OCI-LY1 (cell line): ENCODE measurements at regions not wholly inside any gene's neighbourhood (a gene's known extent, or its start where the extent isn't known, plus 50 kb on each side); places are given as distances from the start of the nearest gene placed in this dataset.

ENCODE experiments used
- H2AFZ ChIP-seq: fragments of 200-600 bp; sonication (generic), shearing (Covaris generic); 2 replicates; pipeline ENCODE4 v1.6.0; 2014; ENCODE audit warnings: antibody characterized with exemption, mild to moderate bottlenecking, low read length
- H3F3A ChIP-seq: fragments of 200-600 bp; sonication (generic), shearing (Covaris generic); 2 replicates; pipeline ENCODE4 v1.6.0; 2014; ENCODE audit warnings: mild to moderate bottlenecking, antibody characterized with exemption, low read length, moderate library complexity; ENCODE audit not compliant: insufficient read depth
- H3K27ac ChIP-seq: fragments of 200-600 bp; sonication (generic); 2 replicates; pipeline ENCODE4 v1.5.1; 2014; ENCODE audit warnings: low read length, mixed run types, mild to moderate bottlenecking, low read depth; ENCODE audit not compliant: poor library complexity, severe bottlenecking
- H3K27me3 ChIP-seq: fragments of 200-600 bp; sonication (generic); 2 replicates; pipeline ENCODE4 v1.6.0; 2014; ENCODE audit warnings: antibody characterized with exemption, mild to moderate bottlenecking, low read length, moderate library complexity; ENCODE audit not compliant: insufficient read depth
- H3K36me3 ChIP-seq: fragments of 200-600 bp; sonication (generic); 2 replicates; pipeline ENCODE4 v1.6.1; 2014; ENCODE audit warnings: mild to moderate bottlenecking, antibody characterized with exemption, low read length, moderate library complexity, mixed read lengths; ENCODE audit not compliant: insufficient read depth
- H3K4me1 ChIP-seq: fragments of 200-600 bp; sonication (generic); 2 replicates; pipeline ENCODE4 v1.5.1; 2014; ENCODE audit warnings: mild to moderate bottlenecking, low read length, moderate library complexity; ENCODE audit not compliant: insufficient read depth, severe bottlenecking
- H3K4me2 ChIP-seq: fragments of 200-600 bp; sonication (generic), shearing (Covaris generic); 2 replicates; pipeline ENCODE4 v1.6.1; 2014; ENCODE audit warnings: low read length
- H3K4me3 ChIP-seq: fragments of 200-600 bp; sonication (generic); 2 replicates; pipeline ENCODE4 v1.5.1; 2014; ENCODE audit warnings: low read length, low read depth, mild to moderate bottlenecking, mixed read lengths; ENCODE audit not compliant: poor library complexity, severe bottlenecking
- H3K79me2 ChIP-seq: fragments of 200-600 bp; shearing (Covaris generic); 2 replicates; pipeline ENCODE4 v1.6.1; 2016; ENCODE audit warnings: mixed run types, low read length, mixed read lengths; ENCODE audit not compliant: insufficient read depth
- H3K9ac ChIP-seq: fragments of 200-600 bp; sonication (generic), shearing (Covaris generic); 2 replicates; pipeline ENCODE4 v1.6.1; 2014; ENCODE audit warnings: mild to moderate bottlenecking, low read length, mixed read lengths
- H3K9me2 ChIP-seq: fragments of 200-600 bp; sonication (generic), shearing (Covaris generic); 2 replicates; pipeline ENCODE4 v1.6.1; 2014; ENCODE audit warnings: low read depth, mild to moderate bottlenecking, low read length, mixed read lengths
- H3K9me3 ChIP-seq: fragments of 200-600 bp; shearing (Covaris generic); 2 replicates; pipeline ENCODE4 v1.6.1; 2014; ENCODE audit warnings: low read length, mixed read lengths
- H4K20me1 ChIP-seq: fragments of 200-600 bp; sonication (generic), shearing (Covaris generic); 2 replicates; pipeline ENCODE4 v1.6.0; 2016; ENCODE audit warnings: mild to moderate bottlenecking, low read length; ENCODE audit not compliant: insufficient read depth
- CTCF ChIP-seq: fragments of 200-600 bp; sonication (generic), shearing (Covaris generic); IDR thresholded peaks from 2 replicates; pipeline ENCODE4 v1.5.1; 2017; ENCODE audit warnings: mild to moderate bottlenecking, antibody characterized with exemption, low read length, moderate library complexity, mixed read lengths
- EZH2 ChIP-seq: fragments of 200-600 bp; sonication (generic), shearing (Covaris generic); IDR thresholded peaks from 2 replicates; pipeline ENCODE4 v1.8.0; 2017; ENCODE audit warnings: borderline replicate concordance, mixed run types, mild to moderate bottlenecking, antibody characterized with exemption, low read length, moderate library complexity, mixed read lengths

- no peak overlapping the region for H3K4me3 ChIP-seq
- H3K4me1 ChIP-seq: no peaks in the 10 kb centered on the region
- H3K4me2 ChIP-seq: no peak overlapping the region
- H3K9me3 ChIP-seq: no peaks in the 10 kb centered on the region
- H3K27ac ChIP-seq: no peak overlapping the region
- H4K20me1 ChIP-seq: no peaks in the 10 kb centered on the region
- H3F3A ChIP-seq: no peaks in the 10 kb centered on the region
- no peaks in the 10 kb centered on the region for H3K79me2 ChIP-seq
- no peak overlapping the region for H3K9ac ChIP-seq
- no peak overlapping the region for H2AFZ ChIP-seq
- no peaks in the 10 kb centered on the region for H3K27me3 ChIP-seq
- no peaks in the 10 kb centered on the region for H3K36me3 ChIP-seq
- H3K9me2 ChIP-seq: no peaks in the 10 kb centered on the region
- TF ChIP-seq EZH2 (no peak), CTCF (no peak)
Measured at GRCh38 chr13:38496917-38497316, 147.3 kb downstream of the UFM1 start.

GRCh38 chr13:38498271-38498670, 148.6 kb downstream of the UFM1 start:
- H4K20me1 ChIP-seq: no peaks in the 10 kb centered on the region
- H3K9me2 ChIP-seq: no peaks in the 10 kb centered on the region
- no peaks in the 10 kb centered on the region for H3K9me3 ChIP-seq
- H3K4me2 ChIP-seq: no peak overlapping the region
- no peak overlapping the region for H2AFZ ChIP-seq
- no peaks in the 10 kb centered on the region for H3K4me1 ChIP-seq
- no peak overlapping the region for H3K4me3 ChIP-seq
- no peaks in the 10 kb centered on the region for H3K36me3 ChIP-seq
- no peak overlapping the region for H3K9ac ChIP-seq
- H3F3A ChIP-seq: no peaks in the 10 kb centered on the region
- no peaks in the 10 kb centered on the region for H3K79me2 ChIP-seq
- no peaks in the 10 kb centered on the region for H3K27me3 ChIP-seq
- no peak overlapping the region for H3K27ac ChIP-seq
- TF ChIP-seq CTCF: no peak
- TF ChIP-seq EZH2: no peak

- Histone ChIP-seq H3K27ac (no peak overlapping the region), H3K36me3 (no peaks in the 10 kb centered on the region), H3K4me2 (no peak overlapping the region), H3K9me2 (no peaks in the 10 kb centered on the region), H3K4me3 (no peak overlapping the region), H3K9ac (no peak overlapping the region), H3K4me1 (no peaks in the 10 kb centered on the region), H3K79me2 (no peaks in the 10 kb centered on the region), H4K20me1 (no peaks in the 10 kb centered on the region), H3F3A (no peaks in the 10 kb centered on the region), H3K27me3 (no peaks in the 10 kb centered on the region), H2AFZ (no peak overlapping the region), H3K9me3 (no peaks in the 10 kb centered on the region)
- no peak for TF ChIP-seq EZH2
- no peak for TF ChIP-seq CTCF
Measured at GRCh38 chr13:38514575-38514974, 164.9 kb downstream of the UFM1 start.
